Neural progenitor cell (in vitro differentiated cells): ENCODE measurements at regions not wholly inside any gene's neighbourhood (a gene's known extent, or its start where the extent isn't known, plus 50 kb on each side); places are given as distances from the start of the nearest gene placed in this dataset.

Source experiments
- DNase-seq: peaks from one replicate; pipeline ENCODE4 v3.0.0-alpha.2; 2016; ENCODE audit warnings: low spot score
- H2AFZ ChIP-seq: fragments of 200-600 bp; sonication (generic); replicated peaks from 2 replicates; pipeline ENCODE4 v1.6.1; 2016; ENCODE audit warnings: antibody characterized with exemption
- H3F3A ChIP-seq: fragments of 200-600 bp; sonication (generic); 2 replicates; pipeline ENCODE4 v1.6.1; 2016; ENCODE audit warnings: antibody characterized with exemption, low read depth
- H3K27ac ChIP-seq: fragments of 200-600 bp; sonication (generic); 2 replicates; pipeline ENCODE4 v1.5.1; 2016; ENCODE audit warnings: mild to moderate bottlenecking
- H3K27me3 ChIP-seq: fragments of 200-600 bp; sonication (generic); 2 replicates; pipeline ENCODE4 v1.6.1; 2016; ENCODE audit warnings: mild to moderate bottlenecking, moderate library complexity
- H3K36me3 ChIP-seq: fragments of 200-600 bp; sonication (generic); 2 replicates; pipeline ENCODE4 v1.5.1; 2016
- H3K4me1 ChIP-seq: fragments of 200-600 bp; sonication (generic); 2 replicates; pipeline ENCODE4 v1.6.1; 2016; ENCODE audit warnings: mixed run types
- H3K4me2 ChIP-seq: fragments of 200-600 bp; sonication (generic); 2 replicates; pipeline ENCODE4 v1.6.1; 2016
- H3K4me3 ChIP-seq: fragments of 200-600 bp; sonication (generic); 2 replicates; pipeline ENCODE4 v1.5.1; 2016
- H3K79me2 ChIP-seq: fragments of 200-600 bp; sonication (generic); 2 replicates; pipeline ENCODE4 v1.6.1; 2016; ENCODE audit warnings: low read depth
- H3K9ac ChIP-seq: fragments of 200-600 bp; sonication (generic); 2 replicates; pipeline ENCODE4 v1.6.1; 2016
- H3K9me3 ChIP-seq: fragments of 200-600 bp; sonication (generic); 2 replicates; pipeline ENCODE4 v1.5.1; 2016; ENCODE audit warnings: low read depth
- H4K20me1 ChIP-seq: fragments of 200-600 bp; sonication (generic); 2 replicates; pipeline ENCODE4 v1.6.1; 2016; ENCODE audit warnings: low read depth
- H3K27ac Mint-ChIP-seq: 3 replicates; pipeline ENCODE4 v1.8.0; 2021; ENCODE audit warnings: mixed read lengths
- H3K27me3 Mint-ChIP-seq: 2 replicates; pipeline ENCODE4 v1.8.0; 2022; ENCODE audit warnings: low read depth, mild to moderate bottlenecking, inconsistent platforms, moderate library complexity, mixed read lengths; ENCODE audit not compliant: insufficient read depth
- H3K36me3 Mint-ChIP-seq: 3 replicates; pipeline ENCODE4 v1.8.0; 2021; ENCODE audit warnings: mixed read lengths
- H3K4me1 Mint-ChIP-seq: 3 replicates; pipeline ENCODE4 v1.8.0; 2021; ENCODE audit warnings: mixed read lengths
- H3K4me3 Mint-ChIP-seq: 3 replicates; pipeline ENCODE4 v1.8.0; 2021; ENCODE audit warnings: mild to moderate bottlenecking, moderate library complexity, mixed read lengths
- H3K9me3 Mint-ChIP-seq: 3 replicates; pipeline ENCODE4 v1.8.0; 2020; ENCODE audit warnings: mixed read lengths
- EZH2 ChIP-seq: fragments of 200-600 bp; sonication (generic); IDR thresholded peaks from 2 replicates; pipeline ENCODE4 v1.6.1; 2017; ENCODE audit warnings: antibody characterized with exemption, mild to moderate bottlenecking, moderate library complexity
- EZH2phosphoT487 ChIP-seq: fragments of 200-600 bp; sonication (generic); IDR thresholded peaks from 2 replicates; pipeline ENCODE4 v1.6.1; 2017; ENCODE audit warnings: antibody characterized with exemption
- TF ChIP-seq, protein P1 (sequence below): fragments of 200-600 bp; sonication (generic); IDR thresholded peaks from 2 replicates; pipeline ENCODE4 v1.5.1; 2017; ENCODE audit warnings: antibody characterized with exemption, mild to moderate bottlenecking

- DNase-seq, result no peak
- H3K9me3 ChIP-seq, result no peaks in the 10 kb centered on the region
- H3K4me1 ChIP-seq, result no peaks in the 10 kb centered on the region
- no peaks in the 10 kb centered on the region for H3K36me3 ChIP-seq
- no peak overlapping the region for H3K27ac ChIP-seq
- Mint-ChIP-seq H3K27me3 (no peaks in the 10 kb centered on the region), H3K27ac (no peak overlapping the region), H3K4me1 (no peaks in the 10 kb centered on the region), H3K9me3 (peaks cover 4% of the 10 kb centered on the region), H3K36me3 (no peaks in the 10 kb centered on the region), H3K4me3 (no peak overlapping the region)
- TF ChIP-seq EZH2 (no peak), EZH2phosphoT487 (no peak)
- TF ChIP-seq, protein P1, sequence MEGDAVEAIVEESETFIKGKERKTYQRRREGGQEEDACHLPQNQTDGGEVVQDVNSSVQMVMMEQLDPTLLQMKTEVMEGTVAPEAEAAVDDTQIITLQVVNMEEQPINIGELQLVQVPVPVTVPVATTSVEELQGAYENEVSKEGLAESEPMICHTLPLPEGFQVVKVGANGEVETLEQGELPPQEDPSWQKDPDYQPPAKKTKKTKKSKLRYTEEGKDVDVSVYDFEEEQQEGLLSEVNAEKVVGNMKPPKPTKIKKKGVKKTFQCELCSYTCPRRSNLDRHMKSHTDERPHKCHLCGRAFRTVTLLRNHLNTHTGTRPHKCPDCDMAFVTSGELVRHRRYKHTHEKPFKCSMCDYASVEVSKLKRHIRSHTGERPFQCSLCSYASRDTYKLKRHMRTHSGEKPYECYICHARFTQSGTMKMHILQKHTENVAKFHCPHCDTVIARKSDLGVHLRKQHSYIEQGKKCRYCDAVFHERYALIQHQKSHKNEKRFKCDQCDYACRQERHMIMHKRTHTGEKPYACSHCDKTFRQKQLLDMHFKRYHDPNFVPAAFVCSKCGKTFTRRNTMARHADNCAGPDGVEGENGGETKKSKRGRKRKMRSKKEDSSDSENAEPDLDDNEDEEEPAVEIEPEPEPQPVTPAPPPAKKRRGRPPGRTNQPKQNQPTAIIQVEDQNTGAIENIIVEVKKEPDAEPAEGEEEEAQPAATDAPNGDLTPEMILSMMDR, result no peak
- no peak overlapping the region for H3K4me2 ChIP-seq
- H3K9ac ChIP-seq, result no peak overlapping the region
- no peaks in the 10 kb centered on the region for H3K27me3 ChIP-seq
- no peaks in the 10 kb centered on the region for H3K79me2 ChIP-seq
- no peaks in the 10 kb centered on the region for H3F3A ChIP-seq
- H2AFZ ChIP-seq, result no peak overlapping the region
- no peak overlapping the region for H3K4me3 ChIP-seq
- H4K20me1 ChIP-seq, result no peaks in the 10 kb centered on the region
These were observed 102.7 kb upstream of the ARHGAP42 start for GRCh38 chr11:100584201-100584985.

DNA sequence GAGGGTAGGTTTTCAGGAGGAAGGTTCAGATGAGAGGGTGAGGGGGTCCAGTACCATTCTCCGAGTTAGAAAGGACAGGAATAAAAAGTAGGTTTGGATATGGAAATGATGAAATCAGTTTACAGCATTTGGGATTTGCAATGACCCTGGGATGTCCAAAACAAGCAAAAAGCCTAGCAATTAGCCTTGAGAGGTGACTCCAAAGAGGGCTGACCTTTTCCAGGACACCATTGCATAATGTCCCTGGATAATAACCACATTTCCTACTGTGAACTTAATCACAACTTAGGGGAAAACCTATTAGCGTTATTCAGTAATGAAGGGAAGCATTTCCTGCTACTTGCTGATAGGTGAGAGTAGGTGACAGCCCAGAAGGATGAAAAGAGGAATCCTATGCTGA lies 101.4 kb upstream of the ARHGAP42 start:
- Mint-ChIP-seq H3K9me3 (peaks cover 4% of the 10 kb centered on the region), H3K4me1 (no peaks in the 10 kb centered on the region), H3K36me3 (no peaks in the 10 kb centered on the region), H3K4me3 (no peak overlapping the region), H3K27ac (no peak overlapping the region), H3K27me3 (no peaks in the 10 kb centered on the region)
- H3K27ac ChIP-seq, result no peak overlapping the region
- no peaks in the 10 kb centered on the region for H3K4me1 ChIP-seq
- no peaks in the 10 kb centered on the region for H3K27me3 ChIP-seq
- H3K36me3 ChIP-seq, result no peaks in the 10 kb centered on the region
- no peak for DNase-seq
- H3K9ac ChIP-seq, result no peak overlapping the region
- no peaks in the 10 kb centered on the region for H3F3A ChIP-seq
- H3K9me3 ChIP-seq, result no peaks in the 10 kb centered on the region
- no peak overlapping the region for H3K4me3 ChIP-seq
- no peaks in the 10 kb centered on the region for H3K79me2 ChIP-seq
- no peak for TF ChIP-seq EZH2
- no peak for TF ChIP-seq EZH2phosphoT487
- no peak overlapping the region for H2AFZ ChIP-seq
- H3K4me2 ChIP-seq, result no peak overlapping the region
- H4K20me1 ChIP-seq, result no peaks in the 10 kb centered on the region

DNA sequence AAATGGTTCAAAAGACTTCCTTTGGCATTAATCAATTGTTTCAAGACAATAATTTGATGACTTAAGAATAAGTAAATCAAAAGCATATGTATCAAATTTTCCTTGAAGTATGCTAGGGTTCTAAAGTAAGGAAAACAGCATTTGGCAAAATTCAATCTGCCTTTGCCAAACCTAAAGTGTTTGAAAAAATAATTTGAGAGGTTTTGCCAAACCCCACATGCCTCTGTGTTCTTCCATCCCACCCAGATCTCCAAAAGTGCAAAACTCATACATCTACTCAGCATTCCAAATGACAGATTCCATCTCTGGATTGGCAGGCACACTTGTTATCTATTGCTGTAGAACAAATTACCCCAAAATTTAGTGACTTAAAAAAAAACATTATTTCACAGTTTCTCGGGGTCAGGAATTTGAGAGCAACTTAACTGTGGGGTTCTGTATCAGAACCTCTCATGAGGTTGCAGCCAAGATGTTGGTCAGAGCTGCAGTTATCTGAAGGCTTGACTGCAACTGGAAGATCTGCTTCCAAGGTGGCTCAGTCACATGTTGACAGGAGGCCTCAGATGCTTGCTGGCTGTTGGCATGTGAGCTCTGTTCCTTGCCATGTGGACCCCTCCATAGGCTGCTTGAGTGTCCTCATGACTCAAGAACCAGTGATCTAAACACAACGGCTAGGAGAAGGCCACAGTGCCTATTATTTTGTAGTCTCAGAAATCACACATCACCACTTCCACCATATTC lies 100.6 kb upstream of the ARHGAP42 start:
- no peaks in the 10 kb centered on the region for H3K27me3 ChIP-seq
- no peak overlapping the region for H3K4me3 Mint-ChIP-seq
- no peaks in the 10 kb centered on the region for H3F3A ChIP-seq
- H3K9ac ChIP-seq, result no peak overlapping the region
- H3K27ac ChIP-seq, result no peak overlapping the region
- no peak overlapping the region for H2AFZ ChIP-seq
- H3K36me3 Mint-ChIP-seq, result no peaks in the 10 kb centered on the region
- no peaks in the 10 kb centered on the region for H3K79me2 ChIP-seq
- H3K4me3 ChIP-seq, result no peak overlapping the region
- no peak overlapping the region for H3K27ac Mint-ChIP-seq
- TF ChIP-seq EZH2 (no peak), EZH2phosphoT487 (no peak)
- TF ChIP-seq, protein P1, result no peak
- peaks cover 4% of the 10 kb centered on the region for H3K9me3 Mint-ChIP-seq
- no peaks in the 10 kb centered on the region for H3K4me1 Mint-ChIP-seq
- no peaks in the 10 kb centered on the region for H4K20me1 ChIP-seq
- no peak overlapping the region for H3K4me2 ChIP-seq
- no peaks in the 10 kb centered on the region for H3K4me1 ChIP-seq
- DNase-seq, result no peak
- no peaks in the 10 kb centered on the region for H3K36me3 ChIP-seq
- H3K27me3 Mint-ChIP-seq, result no peaks in the 10 kb centered on the region
- no peaks in the 10 kb centered on the region for H3K9me3 ChIP-seq
